Tibial nerve (tissue), 4 donors: ENCODE measurements at regions not wholly inside any gene's neighbourhood (a gene's known extent, or its start where the extent isn't known, plus 50 kb on each side); places are given as distances from the start of the nearest gene placed in this dataset.

Experiments
- DNase-seq, 2 donors: peaks; one replicate each; pipeline ENCODE4 v3.0.0-alpha.2; 2019; ENCODE audit warnings: low spot score in 2 of 2
- H3K27ac ChIP-seq, 4 donors: fragments of 200-600 bp; sonication (generic) in 3 of 4; one replicate each; pipeline ENCODE4 v1.5.1; 2017 to 2019; ENCODE audit warnings: mild to moderate bottlenecking in 1 of 4
- H3K27me3 ChIP-seq, 2 donors: fragments of 200-600 bp; sonication (generic) in 1 of 2; one replicate each; pipeline versions ENCODE4 v1.5.1 to v1.6.0; 2017 to 2019
- H3K36me3 ChIP-seq, 3 donors: fragments of 200-600 bp; sonication (generic); one replicate each; pipeline ENCODE4 v1.5.1; 2018 to 2019
- H3K4me1 ChIP-seq, 4 donors: fragments of 200-600 bp; sonication (generic) in 3 of 4; one replicate each; pipeline ENCODE4 v1.5.1; 2017 to 2019
- H3K4me3 ChIP-seq, 4 donors: fragments of 200-600 bp; sonication (generic) in 3 of 4; one replicate each; pipeline ENCODE4 v1.5.1; 2017 to 2019; ENCODE audit warnings: mild to moderate bottlenecking in 1 of 4, moderate library complexity in 1 of 4
- H3K9me3 ChIP-seq, 4 donors: fragments of 200-600 bp; sonication (generic) in 3 of 4; one replicate each; pipeline ENCODE4 v1.5.1; 2017 to 2019
- CTCF ChIP-seq, 5 experiments: fragments of 200-600 bp in 3 of 5; fragments of 450-650 bp in 2 of 5; sonication (generic) in 3 of 5; IDR thresholded peaks; one replicate each; pipeline ENCODE4 v1.5.1; 2016 to 2019; ENCODE audit warnings: antibody characterized with exemption in 5 of 5, mild to moderate bottlenecking in 3 of 5, moderate library complexity in 2 of 5
- EP300 ChIP-seq, 2 donors: sonication (generic); formaldehyde crosslinking; IDR thresholded peaks; one replicate each; pipeline ENCODE4 v1.6.1; 2017; ENCODE audit warnings: antibody characterized with exemption in 2 of 2, mild to moderate bottlenecking in 1 of 2
- POLR2A ChIP-seq, 2 donors: fragments of 450-650 bp; IDR thresholded peaks; one replicate each; pipeline ENCODE4 v1.6.1; 2017; ENCODE audit warnings: antibody characterized with exemption in 2 of 2, mild to moderate bottlenecking in 2 of 2, moderate library complexity in 2 of 2
- WGBS, 2 donors: methylation state at CpG; one replicate each; pipeline ENCODE4 v1.1.5; 2018; 5-methylcytosine and 5-hydroxymethylcytosine counted together

GRCh38 chr7:155865830-155866525 lies 53.7 kb upstream of the SHH start:
- H3K9me3 ChIP-seq: no peaks in the 10 kb centered on the region
- WGBS, 2 donors: 57 to 63% methylated on average over 17 to 19 of the region's 19 CpGs
- DNase-seq: no peak
- no peaks in the 10 kb centered on the region for H3K4me1 ChIP-seq
- H3K27ac ChIP-seq: no peak overlapping the region
- H3K36me3 ChIP-seq: no peaks in the 10 kb centered on the region
- TF ChIP-seq POLR2A (IDR thresholded peaks at IDR 0.05) (no peak), EP300 (IDR thresholded peaks at IDR 0.05) (no peak), CTCF (IDR thresholded peaks at IDR 0.05) (no peak)
- no peak overlapping the region for H3K4me3 ChIP-seq
- no peaks in the 10 kb centered on the region for H3K27me3 ChIP-seq

- TF ChIP-seq EP300 (IDR thresholded peaks at IDR 0.05) (no peak), CTCF (IDR thresholded peaks at IDR 0.05) (no peak), POLR2A (IDR thresholded peaks at IDR 0.05) (no peak)
- 75 to 82% methylated on average over 11 of the region's 11 CpGs for WGBS, 2 donors
- Histone ChIP-seq H3K9me3 (no peaks in the 10 kb centered on the region), H3K27ac (no peak overlapping the region), H3K36me3 (no peaks in the 10 kb centered on the region), H3K27me3 (no peaks in the 10 kb centered on the region), H3K4me1 (peaks cover 0 to 6% (median 0%) of the 10 kb centered on the region in 4 donors), H3K4me3 (no peak overlapping the region)
- no peak for DNase-seq
Measured at GRCh38 chr7:155864991-155865690, 52.9 kb upstream of the SHH start.

- 87 to 89% methylated on average over 10 of the region's 10 CpGs for WGBS, 2 donors
- H3K27me3 ChIP-seq: no peaks in the 10 kb centered on the region
- H3K9me3 ChIP-seq: no peaks in the 10 kb centered on the region
- H3K4me3 ChIP-seq: no peak overlapping the region
- no peaks in the 10 kb centered on the region for H3K36me3 ChIP-seq
- no peak for DNase-seq
- peaks cover 0 to 7% (median 0%) of the 10 kb centered on the region in 4 donors for H3K4me1 ChIP-seq
- H3K27ac ChIP-seq: no peak overlapping the region
- TF ChIP-seq CTCF (IDR thresholded peaks at IDR 0.05): no peak
- no peak for TF ChIP-seq POLR2A (IDR thresholded peaks at IDR 0.05)
- no peak for TF ChIP-seq EP300 (IDR thresholded peaks at IDR 0.05)
Measured at GRCh38 chr7:155864271-155864985, 52.2 kb upstream of the SHH start.

- peaks cover 0 to 13% (median 0%) of the 10 kb centered on the region in 4 donors for H3K4me1 ChIP-seq
- H3K4me3 ChIP-seq: no peak overlapping the region
- no peaks in the 10 kb centered on the region for H3K27me3 ChIP-seq
- no peak for DNase-seq
- H3K27ac ChIP-seq: no peak overlapping the region
- 70 to 71% methylated on average over 11 of the region's 11 CpGs for WGBS, 2 donors
- TF ChIP-seq POLR2A (IDR thresholded peaks at IDR 0.05) (no peak), EP300 (IDR thresholded peaks at IDR 0.05) (no peak), CTCF (IDR thresholded peaks at IDR 0.05) (no peak)
- H3K9me3 ChIP-seq: no peaks in the 10 kb centered on the region
- H3K36me3 ChIP-seq: no peaks in the 10 kb centered on the region
Measured at GRCh38 chr7:155863721-155864151, 51.5 kb upstream of the SHH start.
